Endodermal cell (in vitro differentiated cells): ENCODE measurements at regions not wholly inside any gene's neighbourhood (a gene's known extent, or its start where the extent isn't known, plus 50 kb on each side); places are given as distances from the start of the nearest gene placed in this dataset.

Experiments used
- DNase-seq: peaks from one replicate; pipeline ENCODE4 v3.0.0-alpha.2; 2017
- H3K27ac ChIP-seq: 2 replicates; pipeline ENCODE4 v1.5.1; 2013; ENCODE audit warnings: mild to moderate bottlenecking, low read depth, low read length, moderate library complexity
- H3K27me3 ChIP-seq: 2 replicates; pipeline ENCODE4 v1.6.1; 2013; ENCODE audit warnings: mild to moderate bottlenecking, low read length, moderate library complexity; ENCODE audit not compliant: insufficient read depth, control insufficient read depth, poor library complexity, severe bottlenecking
- H3K36me3 ChIP-seq: 2 replicates; pipeline ENCODE4 v1.7.0; 2013; ENCODE audit warnings: mild to moderate bottlenecking, low read length, moderate library complexity; ENCODE audit not compliant: control insufficient read depth, insufficient read depth
- H3K4me1 ChIP-seq: one replicate; pipeline ENCODE4 v1.7.0; 2013; ENCODE audit warnings: low read length; ENCODE audit not compliant: control insufficient read depth, insufficient read depth
- H3K4me3 ChIP-seq: 2 replicates; pipeline ENCODE4 v1.5.1; 2013; ENCODE audit warnings: mild to moderate bottlenecking, low read length, moderate library complexity
- H3K9ac ChIP-seq: 2 replicates; pipeline ENCODE4 v1.6.1; 2013; ENCODE audit warnings: mild to moderate bottlenecking, low read length, moderate library complexity; ENCODE audit not compliant: poor library complexity, severe bottlenecking; ENCODE audit errors: extremely low read depth
- H3K9me3 ChIP-seq: 2 replicates; pipeline ENCODE4 v1.6.1; 2013; ENCODE audit warnings: mild to moderate bottlenecking, low read length, moderate library complexity; ENCODE audit not compliant: control insufficient read depth
- H3K27ac Mint-ChIP-seq: 2 replicates; pipeline ENCODE4 v1.8.0; 2020; ENCODE audit warnings: mixed read lengths
- H3K27me3 Mint-ChIP-seq: 2 replicates; pipeline ENCODE4 v1.8.0; 2021; ENCODE audit warnings: mild to moderate bottlenecking, mixed read lengths; ENCODE audit not compliant: insufficient read depth
- H3K36me3 Mint-ChIP-seq: 2 replicates; pipeline ENCODE4 v1.8.0; 2020; ENCODE audit warnings: low read depth, mixed read lengths
- H3K4me1 Mint-ChIP-seq: 2 replicates; pipeline ENCODE4 v1.8.0; 2020; ENCODE audit warnings: mixed read lengths
- H3K4me3 Mint-ChIP-seq: 2 replicates; pipeline ENCODE4 v1.8.0; 2020; ENCODE audit warnings: mild to moderate bottlenecking, moderate library complexity, mixed read lengths
- H3K9me3 Mint-ChIP-seq: 2 replicates; pipeline ENCODE4 v1.8.0; 2020; ENCODE audit warnings: mild to moderate bottlenecking, mixed read lengths
- WGBS, 2 experiments: methylation state at CpG; one replicate each; pipeline versions ENCODE4 v1.1.5 to v1.1.7; 2013; ENCODE audit warnings: missing lambda C conversion rate in 2 of 2, mixed read lengths in 1 of 2; ENCODE audit not compliant: insufficient coverage in 1 of 2, insufficient read length in 1 of 2; 5-methylcytosine and 5-hydroxymethylcytosine counted together
- TF ChIP-seq, protein P1 (sequence below): fragments of 200-600 bp; sonication (generic); conservative IDR thresholded peaks from 2 replicates; pipeline ENCODE4 v1.5.0; 2021; ENCODE audit warnings: antibody characterized with exemption, mild to moderate bottlenecking

DNA sequence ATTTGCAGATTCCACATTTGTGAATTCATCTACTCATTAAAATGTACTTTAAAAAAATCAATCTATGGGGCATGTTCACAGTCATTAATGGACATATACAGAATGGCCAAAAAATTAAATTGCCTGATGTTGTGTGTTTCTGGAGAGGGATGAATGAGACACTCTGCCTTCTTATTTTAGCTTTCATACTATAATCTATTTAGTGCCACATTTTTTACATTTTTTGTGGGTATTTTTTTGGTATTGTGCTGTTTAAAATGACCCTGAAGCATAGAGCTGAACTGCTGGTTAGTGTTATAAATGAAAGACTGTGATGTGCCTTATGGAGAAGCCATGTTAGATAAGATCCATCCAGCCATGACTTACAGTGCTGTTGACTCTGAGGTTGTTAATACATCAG lies 961.8 kb upstream of the LRRN3 start:
- H3K4me1 ChIP-seq, result no peaks in the 10 kb centered on the region
- H3K27ac Mint-ChIP-seq, result no peak overlapping the region
- no peaks in the 10 kb centered on the region for H3K27me3 ChIP-seq
- peaks cover 11% of the 10 kb centered on the region for H3K9me3 Mint-ChIP-seq
- no peak for DNase-seq
- H3K4me1 Mint-ChIP-seq, result no peaks in the 10 kb centered on the region
- H3K9ac ChIP-seq, result no peak overlapping the region
- H3K36me3 ChIP-seq, result no peaks in the 10 kb centered on the region
- H3K4me3 Mint-ChIP-seq, result no peak overlapping the region
- TF ChIP-seq, protein P1, sequence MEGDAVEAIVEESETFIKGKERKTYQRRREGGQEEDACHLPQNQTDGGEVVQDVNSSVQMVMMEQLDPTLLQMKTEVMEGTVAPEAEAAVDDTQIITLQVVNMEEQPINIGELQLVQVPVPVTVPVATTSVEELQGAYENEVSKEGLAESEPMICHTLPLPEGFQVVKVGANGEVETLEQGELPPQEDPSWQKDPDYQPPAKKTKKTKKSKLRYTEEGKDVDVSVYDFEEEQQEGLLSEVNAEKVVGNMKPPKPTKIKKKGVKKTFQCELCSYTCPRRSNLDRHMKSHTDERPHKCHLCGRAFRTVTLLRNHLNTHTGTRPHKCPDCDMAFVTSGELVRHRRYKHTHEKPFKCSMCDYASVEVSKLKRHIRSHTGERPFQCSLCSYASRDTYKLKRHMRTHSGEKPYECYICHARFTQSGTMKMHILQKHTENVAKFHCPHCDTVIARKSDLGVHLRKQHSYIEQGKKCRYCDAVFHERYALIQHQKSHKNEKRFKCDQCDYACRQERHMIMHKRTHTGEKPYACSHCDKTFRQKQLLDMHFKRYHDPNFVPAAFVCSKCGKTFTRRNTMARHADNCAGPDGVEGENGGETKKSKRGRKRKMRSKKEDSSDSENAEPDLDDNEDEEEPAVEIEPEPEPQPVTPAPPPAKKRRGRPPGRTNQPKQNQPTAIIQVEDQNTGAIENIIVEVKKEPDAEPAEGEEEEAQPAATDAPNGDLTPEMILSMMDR, result no peak
- no peaks in the 10 kb centered on the region for H3K27me3 Mint-ChIP-seq
- no peak overlapping the region for H3K27ac ChIP-seq
- H3K36me3 Mint-ChIP-seq, result no peaks in the 10 kb centered on the region
- no peaks in the 10 kb centered on the region for H3K9me3 ChIP-seq
- H3K4me3 ChIP-seq, result no peak overlapping the region

DNA sequence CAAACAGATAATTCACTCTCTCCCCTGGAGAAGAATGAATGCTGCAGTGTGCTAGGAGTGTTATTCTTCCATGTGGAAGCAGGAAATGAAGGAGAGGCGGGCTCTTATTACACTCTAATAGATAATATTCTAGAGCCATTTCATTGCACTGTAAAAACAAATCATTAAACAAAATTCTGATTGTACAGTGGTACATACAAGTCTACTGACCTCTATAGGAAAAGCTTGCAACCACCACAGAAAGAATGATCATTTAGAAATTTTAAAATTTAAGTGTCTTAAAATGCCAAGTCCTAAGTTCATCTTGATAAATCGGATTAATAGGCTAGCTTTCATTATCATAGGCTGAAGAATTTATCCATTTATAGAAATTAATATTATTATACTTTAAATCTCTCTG lies 960.3 kb upstream of the LRRN3 start:
- H3K9me3 Mint-ChIP-seq, result no peaks in the 10 kb centered on the region
- no CpG with 5 or more reads among the region's 2 CpGs for WGBS, 2 experiments
- H3K4me1 Mint-ChIP-seq, result no peaks in the 10 kb centered on the region

DNA sequence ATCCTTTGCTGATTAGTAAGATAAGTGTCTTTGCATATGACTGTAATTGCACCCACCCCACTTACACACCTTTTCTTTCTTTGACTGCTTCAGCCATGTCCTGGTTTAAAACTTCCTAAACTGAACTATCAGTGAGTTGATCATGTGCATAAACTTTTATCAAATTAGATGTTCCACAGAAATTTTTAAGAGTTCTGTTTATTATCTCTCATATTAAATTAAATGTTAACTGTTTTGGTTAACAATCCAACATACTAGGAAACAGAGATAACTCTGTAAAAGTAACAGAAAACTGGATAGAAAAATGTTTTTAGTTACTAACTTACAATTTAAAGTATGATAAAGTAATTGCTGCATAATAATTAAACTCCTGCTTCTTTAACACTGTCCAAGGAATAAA lies 959.6 kb upstream of the LRRN3 start:
- Mint-ChIP-seq H3K4me1 (no peaks in the 10 kb centered on the region), H3K9me3 (no peaks in the 10 kb centered on the region), H3K36me3 (no peaks in the 10 kb centered on the region), H3K27me3 (no peaks in the 10 kb centered on the region), H3K4me3 (no peak overlapping the region), H3K27ac (no peak overlapping the region)
- Histone ChIP-seq H3K36me3 (no peaks in the 10 kb centered on the region), H3K9me3 (no peaks in the 10 kb centered on the region), H3K27me3 (no peaks in the 10 kb centered on the region), H3K9ac (no peak overlapping the region), H3K4me1 (no peaks in the 10 kb centered on the region), H3K27ac (no peak overlapping the region), H3K4me3 (no peak overlapping the region)
- TF ChIP-seq, protein P1, result no peak
- DNase-seq, result no peak

More for the DNA sequence above, 960.3 kb upstream of the LRRN3 start:
- Mint-ChIP-seq H3K27me3 (no peaks in the 10 kb centered on the region), H3K27ac (no peak overlapping the region), H3K4me3 (no peak overlapping the region), H3K36me3 (no peaks in the 10 kb centered on the region)
- H3K27me3 ChIP-seq, result no peaks in the 10 kb centered on the region
- H3K4me1 ChIP-seq, result no peaks in the 10 kb centered on the region
- no peak overlapping the region for H3K4me3 ChIP-seq
- TF ChIP-seq, protein P1, result peak; percentile 34
- no peaks in the 10 kb centered on the region for H3K36me3 ChIP-seq
- no peak for DNase-seq
- H3K9me3 ChIP-seq, result no peaks in the 10 kb centered on the region
- H3K27ac ChIP-seq, result no peak overlapping the region
- H3K9ac ChIP-seq, result no peak overlapping the region
